ENCODE measurements at regions not wholly inside any gene's neighbourhood (a gene's known extent, or its start where the extent isn't known, plus 50 kb on each side); places are given as distances from the start of the nearest gene placed in this dataset.

DNA sequence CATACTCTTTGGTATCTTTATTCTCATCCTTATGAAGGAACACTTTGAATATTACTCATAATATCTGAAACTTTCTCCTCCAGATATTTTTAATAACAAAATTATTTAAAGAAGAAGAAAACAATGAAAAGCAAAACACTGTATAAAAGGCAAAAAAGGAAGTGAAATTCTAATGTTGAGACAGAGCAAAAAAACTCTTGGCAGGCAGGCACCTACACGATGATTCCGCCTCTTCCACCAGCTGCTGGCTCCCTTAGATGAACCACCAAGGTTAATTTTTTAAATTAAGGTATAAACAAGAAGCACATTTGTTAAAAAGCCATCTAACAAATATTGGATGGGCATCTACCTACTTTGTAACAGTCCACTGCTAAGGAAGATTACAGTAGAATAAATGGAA is 434.7 kb downstream of the EPHA4 start:
- no peak overlapping the region for H4K5ac ChIP-seq (ENCODE audit: insufficient read length, low read depth, low read length)
- H3K4ac ChIP-seq (ENCODE audit: low read depth, low read length) = no peak overlapping the region
- no peak overlapping the region for H3K27ac Mint-ChIP-seq
- no peaks in the 10 kb centered on the region for H3K27me3 ChIP-seq (ENCODE audit: insufficient read depth, low read length)
- H3K56ac ChIP-seq (ENCODE audit: insufficient read length, low read depth, low read length) = no peak overlapping the region
- H3K23ac ChIP-seq (ENCODE audit: insufficient read length, low read depth, low read length) = no peak overlapping the region
- H3K27ac ChIP-seq (ENCODE audit: insufficient read length, low read depth, low read length) = no peak overlapping the region
- no peaks in the 10 kb centered on the region for H4K20me1 ChIP-seq (ENCODE audit: control insufficient read depth, insufficient read depth, insufficient read length)
- no peaks in the 10 kb centered on the region for H3K27me3 Mint-ChIP-seq (ENCODE audit: low read depth)
- H3K9ac ChIP-seq (ENCODE audit: extremely low read depth, insufficient read length, low read length) = no peak overlapping the region
- no peak overlapping the region for H2BK12ac ChIP-seq (ENCODE audit: insufficient read length, low read depth, low read length)
- H2BK15ac ChIP-seq (ENCODE audit: low read depth, low read length) = no peak overlapping the region
- no peak overlapping the region for H3K14ac ChIP-seq (ENCODE audit: insufficient read depth, low read length)
- H4K91ac ChIP-seq (ENCODE audit: insufficient read length, low read depth, low read length) = no peak overlapping the region
- H3K36me3 Mint-ChIP-seq (ENCODE audit: insufficient read depth in 1 of 3, low read depth in 3 of 3) = no peaks in the 10 kb centered on the region
- no peaks in the 10 kb centered on the region for H3K79me2 ChIP-seq (ENCODE audit: insufficient read depth, low read length)
- no peak overlapping the region for H3K4me2 ChIP-seq (ENCODE audit: insufficient read depth, insufficient read length, low read length)
- no peaks in the 10 kb centered on the region for H3K4me1 Mint-ChIP-seq
- H3K4me1 ChIP-seq (ENCODE audit: insufficient read depth, low read length) = no peaks in the 10 kb centered on the region
- H3T11ph ChIP-seq (ENCODE audit: low read length) = no peak overlapping the region
- no peak overlapping the region for H3K4me3 Mint-ChIP-seq
- H3K23me2 ChIP-seq (ENCODE audit: insufficient read length, low read depth, low read length, poor library complexity, severe bottlenecking) = no peaks in the 10 kb centered on the region
- WGBS (ENCODE audit: extremely low coverage, insufficient read length, low lambda C conversion rate) = no CpG with 5 or more reads among the region's 2 CpGs
- DNase-seq = no peak
- H3K79me1 ChIP-seq (ENCODE audit: insufficient read depth, low read depth, low read length, poor library complexity, severe bottlenecking) = no peaks in the 10 kb centered on the region
- no peaks in the 10 kb centered on the region for H3K9me3 ChIP-seq (ENCODE audit: control insufficient read depth, low read depth, low read length)
- no peak overlapping the region for H2BK20ac ChIP-seq (ENCODE audit: low read depth, low read length, poor library complexity, severe bottlenecking)
- H3K9me3 Mint-ChIP-seq = 0 out of 5 replicates have a peak, but pooled peaks cover 0 to 3% of the 10 kb centered on the region in 2 experiments
- H2AFZ ChIP-seq (ENCODE audit: low read length) = no peak overlapping the region
- no peak overlapping the region for H3K18ac ChIP-seq (ENCODE audit: insufficient read length, low read depth, low read length)
- no peak overlapping the region for H2BK120ac ChIP-seq (ENCODE audit: low read depth, low read length, poor library complexity, severe bottlenecking)
- TF ChIP-seq, protein P1, sequence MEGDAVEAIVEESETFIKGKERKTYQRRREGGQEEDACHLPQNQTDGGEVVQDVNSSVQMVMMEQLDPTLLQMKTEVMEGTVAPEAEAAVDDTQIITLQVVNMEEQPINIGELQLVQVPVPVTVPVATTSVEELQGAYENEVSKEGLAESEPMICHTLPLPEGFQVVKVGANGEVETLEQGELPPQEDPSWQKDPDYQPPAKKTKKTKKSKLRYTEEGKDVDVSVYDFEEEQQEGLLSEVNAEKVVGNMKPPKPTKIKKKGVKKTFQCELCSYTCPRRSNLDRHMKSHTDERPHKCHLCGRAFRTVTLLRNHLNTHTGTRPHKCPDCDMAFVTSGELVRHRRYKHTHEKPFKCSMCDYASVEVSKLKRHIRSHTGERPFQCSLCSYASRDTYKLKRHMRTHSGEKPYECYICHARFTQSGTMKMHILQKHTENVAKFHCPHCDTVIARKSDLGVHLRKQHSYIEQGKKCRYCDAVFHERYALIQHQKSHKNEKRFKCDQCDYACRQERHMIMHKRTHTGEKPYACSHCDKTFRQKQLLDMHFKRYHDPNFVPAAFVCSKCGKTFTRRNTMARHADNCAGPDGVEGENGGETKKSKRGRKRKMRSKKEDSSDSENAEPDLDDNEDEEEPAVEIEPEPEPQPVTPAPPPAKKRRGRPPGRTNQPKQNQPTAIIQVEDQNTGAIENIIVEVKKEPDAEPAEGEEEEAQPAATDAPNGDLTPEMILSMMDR (conservative IDR thresholded peaks at IDR 0.05) = no peak
- H2AK5ac ChIP-seq (ENCODE audit: insufficient read length, low read length) = no peak overlapping the region
- no peak overlapping the region for H2BK5ac ChIP-seq (ENCODE audit: insufficient read length, low read length)
- no peak overlapping the region for H4K8ac ChIP-seq (replicated peaks; ENCODE audit: insufficient read length, low read depth, low read length)
